ENCODE measurements at regions not wholly inside any gene's neighbourhood (a gene's known extent, or its start where the extent isn't known, plus 50 kb on each side); places are given as distances from the start of the nearest gene placed in this dataset.
A peak's percentile ranks its signal among the peaks of the same experiment; 100 is the strongest.
"Not testable (repeated sequence)": the region's sequence is repeated elsewhere in the genome, so short reads cannot be mapped to it uniquely, and the experiment has no call there.

DNA sequence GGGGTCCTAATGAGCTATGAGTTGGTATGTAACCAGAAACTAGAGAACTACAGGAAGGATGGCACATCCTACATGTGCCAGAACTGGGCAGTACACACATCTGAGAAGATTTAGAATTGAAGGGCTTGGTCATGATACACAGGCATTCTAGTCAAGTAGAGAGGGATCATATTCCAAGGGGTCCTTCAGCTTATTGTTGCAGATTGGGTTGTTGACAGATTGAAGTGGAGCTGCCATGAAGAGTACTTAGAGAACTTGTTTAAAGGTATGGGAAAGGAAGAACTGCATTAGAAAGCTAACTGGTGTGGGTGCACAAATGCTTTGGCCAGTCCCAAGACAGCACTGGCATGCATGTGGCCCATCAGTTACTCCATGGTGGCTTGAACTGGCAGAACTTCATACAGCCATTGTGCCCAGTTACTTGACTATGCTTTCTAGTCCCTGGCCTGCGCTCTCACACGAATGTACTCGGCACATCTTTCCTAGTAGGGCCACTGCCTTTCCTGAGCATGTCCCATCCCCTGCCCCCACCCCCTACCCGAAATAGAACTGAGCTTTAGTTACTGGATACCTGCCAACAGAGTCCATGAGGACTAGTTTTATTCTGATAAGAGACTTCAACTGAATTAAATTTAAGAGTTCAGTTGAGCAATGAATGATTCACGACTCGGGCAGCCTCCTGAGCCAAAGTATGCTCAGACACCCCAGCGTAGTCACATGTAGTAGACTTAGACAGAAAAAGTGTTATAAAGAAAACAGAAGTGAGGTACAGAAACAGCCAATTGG is 64.0 kb downstream of the CCNG2 start:
- Mint-ChIP-seq H3K27me3 (ENCODE audit: low read depth) (peaks cover 27% of the 10 kb centered on the region), H3K4me3 (ENCODE audit: low read depth) (no peak overlapping the region), H3K36me3 (ENCODE audit: low read depth) (no peaks in the 10 kb centered on the region), H3K4me1 (ENCODE audit: low read depth) (no peaks in the 10 kb centered on the region), H3K27ac (no peak overlapping the region), H3K9me3 (no peaks in the 10 kb centered on the region)
- intact Hi-C loops (cut with micrococcal nuclease), result no loop called here
- no peak for DNase-seq (ENCODE audit: low spot score)

DNA sequence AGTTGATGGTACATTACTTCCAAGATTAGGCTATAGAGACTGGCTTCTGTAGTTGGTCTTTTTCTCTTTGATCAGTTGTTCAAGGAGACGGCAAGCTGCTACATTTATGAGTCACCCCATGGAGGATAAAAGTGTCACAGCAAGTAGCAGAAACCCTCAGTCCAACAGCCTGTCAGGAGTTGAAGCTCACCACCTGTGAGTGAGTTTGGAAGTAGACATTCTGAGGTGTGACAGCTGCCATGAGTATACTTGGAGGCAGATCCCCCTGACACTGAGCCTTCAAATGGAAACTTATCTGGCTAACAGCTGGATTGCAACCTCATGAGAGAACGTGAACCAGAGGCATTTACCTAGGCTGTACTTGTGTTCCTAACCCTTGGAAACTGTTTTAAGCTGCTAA is 68.0 kb downstream of the CCNG2 start:
- H3K4me3 Mint-ChIP-seq (ENCODE audit: low read depth), result no peak overlapping the region
- no peaks in the 10 kb centered on the region for H3K4me1 Mint-ChIP-seq (ENCODE audit: low read depth)
- no peak for DNase-seq (ENCODE audit: low spot score)
- peaks cover 27% of the 10 kb centered on the region for H3K27me3 Mint-ChIP-seq (ENCODE audit: low read depth)
- H3K27ac Mint-ChIP-seq, result no peak overlapping the region
- H3K36me3 Mint-ChIP-seq (ENCODE audit: low read depth), result no peaks in the 10 kb centered on the region
- no peaks in the 10 kb centered on the region for H3K9me3 Mint-ChIP-seq
- intact Hi-C loops (cut with micrococcal nuclease), result no loop called here

DNA sequence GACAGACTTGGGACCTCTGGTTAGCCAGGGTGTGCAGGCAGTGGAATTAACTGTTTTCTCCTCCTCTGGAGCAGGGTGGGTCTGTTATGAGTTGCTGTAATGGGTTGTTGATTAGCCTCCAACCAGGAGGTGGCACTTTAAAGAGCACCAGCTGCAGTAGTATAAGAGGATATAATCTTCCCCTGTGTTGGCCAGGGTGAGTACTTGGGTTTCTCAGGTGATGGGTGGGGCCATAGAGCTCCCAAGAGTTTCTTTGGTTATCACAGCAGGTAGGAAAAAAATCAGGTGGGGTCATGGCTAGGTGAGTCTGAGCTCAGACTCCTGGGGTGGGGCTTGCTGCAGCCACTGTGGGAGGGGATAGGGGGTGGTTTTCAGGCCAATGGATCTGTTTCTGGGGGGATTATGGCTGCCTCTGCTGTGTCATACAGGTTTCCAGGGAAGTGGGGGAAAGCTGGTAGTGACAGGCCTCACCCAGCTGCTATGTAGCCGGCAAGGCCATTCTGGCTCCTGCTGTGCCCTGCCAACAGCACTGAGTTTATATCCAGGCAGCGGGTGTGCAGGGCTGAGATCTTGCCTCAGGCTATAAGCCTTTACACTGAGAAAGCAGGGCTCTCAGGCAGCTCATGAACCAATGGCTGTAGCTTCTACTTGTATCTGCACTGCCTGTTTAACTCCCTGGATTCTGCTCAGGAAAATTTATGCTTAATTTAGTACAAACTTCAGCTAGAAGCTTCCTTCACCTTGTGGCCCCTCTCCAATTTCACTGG is 70.1 kb downstream of the CCNG2 start:
- intact Hi-C loops (cut with micrococcal nuclease), result no loop called here
- Mint-ChIP-seq H3K36me3 (ENCODE audit: low read depth) (no peaks in the 10 kb centered on the region), H3K27ac (no peak overlapping the region), H3K4me3 (ENCODE audit: low read depth) (no peak overlapping the region), H3K27me3 (ENCODE audit: low read depth) (peaks cover 19% of the 10 kb centered on the region), H3K9me3 (no peaks in the 10 kb centered on the region), H3K4me1 (ENCODE audit: low read depth) (no peaks in the 10 kb centered on the region)
- DNase-seq (ENCODE audit: low spot score), result no peak

DNA sequence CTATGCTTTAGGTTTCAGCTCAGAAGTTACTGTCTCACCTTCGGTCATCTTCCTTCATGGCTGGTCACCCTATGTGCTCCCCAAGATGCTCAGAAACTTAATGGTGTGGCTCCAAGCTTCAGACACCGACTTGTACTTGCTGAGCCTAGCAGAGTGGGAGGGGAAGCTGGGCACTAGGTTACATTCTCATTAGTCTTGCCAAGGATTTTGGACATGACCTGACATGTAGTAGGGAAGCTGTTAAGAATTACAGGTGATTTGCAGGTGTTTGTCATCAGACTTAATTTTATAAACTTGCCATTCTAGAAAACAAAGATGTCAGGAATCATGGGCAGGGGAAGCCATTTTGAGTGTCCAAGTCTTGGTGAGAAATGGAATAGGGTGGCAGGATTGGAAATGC is 72.4 kb downstream of the CCNG2 start:
- no peak for DNase-seq (ENCODE audit: low spot score)
- no peaks in the 10 kb centered on the region for H3K4me1 Mint-ChIP-seq (ENCODE audit: low read depth)
- H3K27me3 Mint-ChIP-seq (ENCODE audit: low read depth), result peaks cover 7% of the 10 kb centered on the region
- intact Hi-C loops (cut with micrococcal nuclease), result no loop called here
- H3K4me3 Mint-ChIP-seq (ENCODE audit: low read depth), result no peak overlapping the region
- no peaks in the 10 kb centered on the region for H3K36me3 Mint-ChIP-seq (ENCODE audit: low read depth)
- no peaks in the 10 kb centered on the region for H3K9me3 Mint-ChIP-seq
- H3K27ac Mint-ChIP-seq, result no peak overlapping the region

DNA sequence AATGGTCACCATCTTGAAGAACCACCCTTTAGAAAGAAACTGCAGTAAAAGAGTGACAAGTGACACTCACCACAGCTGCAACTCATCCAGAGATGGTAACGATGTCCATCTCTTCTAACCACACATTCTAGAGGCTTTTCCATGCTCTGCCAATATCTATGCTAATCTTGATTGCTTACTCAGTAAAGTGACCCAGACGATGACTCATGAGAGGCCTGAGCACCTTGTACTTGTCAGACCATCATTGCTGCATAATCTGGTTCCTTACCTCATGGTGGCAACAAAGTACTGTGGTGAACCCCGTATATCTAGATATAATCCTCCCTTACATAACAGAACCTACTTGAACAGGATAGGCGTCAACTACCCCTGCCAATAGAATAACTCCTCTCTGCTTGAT is 75.6 kb downstream of the CCNG2 start:
- intact Hi-C loops (cut with micrococcal nuclease), result no loop called here
- peaks cover 6% of the 10 kb centered on the region for H3K27me3 Mint-ChIP-seq (ENCODE audit: low read depth)
- no peak for DNase-seq (ENCODE audit: low spot score)
- no peaks in the 10 kb centered on the region for H3K36me3 Mint-ChIP-seq (ENCODE audit: low read depth)
- H3K4me1 Mint-ChIP-seq (ENCODE audit: low read depth), result no peaks in the 10 kb centered on the region
- no peaks in the 10 kb centered on the region for H3K9me3 Mint-ChIP-seq
- no peak overlapping the region for H3K27ac Mint-ChIP-seq
- H3K4me3 Mint-ChIP-seq (ENCODE audit: low read depth), result no peak overlapping the region

DNA sequence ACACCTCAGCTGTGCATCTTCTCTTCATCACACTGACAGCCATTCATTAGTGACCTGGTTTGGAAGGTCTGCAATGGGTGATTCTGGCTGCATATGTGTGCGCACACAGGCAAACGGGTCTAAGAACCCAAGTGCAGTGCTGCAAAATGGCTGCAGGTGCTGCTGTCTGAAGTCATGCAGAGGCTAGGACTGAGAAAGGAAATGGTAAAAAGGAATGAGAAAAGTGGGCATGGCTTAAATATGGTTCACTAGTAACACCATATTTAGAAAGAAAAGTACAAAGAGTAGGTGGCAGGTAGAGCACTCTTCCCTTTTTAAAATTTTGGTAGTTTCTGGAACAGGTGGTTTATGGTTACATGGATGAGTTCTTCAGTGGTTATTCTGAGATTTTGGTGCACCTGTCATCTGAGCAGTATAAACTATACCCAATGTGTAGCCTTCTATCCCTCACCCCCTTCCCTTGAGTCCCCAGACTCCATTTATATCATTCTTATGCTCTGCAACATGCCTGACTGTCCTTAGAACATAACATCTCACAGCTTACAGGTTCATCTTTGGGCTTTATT is 78.4 kb downstream of the CCNG2 start:
- H3K36me3 Mint-ChIP-seq (ENCODE audit: low read depth), result no peaks in the 10 kb centered on the region
- DNase-seq (ENCODE audit: low spot score), result no peak
- H3K4me3 Mint-ChIP-seq (ENCODE audit: low read depth), result no peak overlapping the region
- intact Hi-C loops (cut with micrococcal nuclease), result no loop called here
- peaks cover 2% of the 10 kb centered on the region for H3K27me3 Mint-ChIP-seq (ENCODE audit: low read depth)
- no peaks in the 10 kb centered on the region for H3K9me3 Mint-ChIP-seq
- H3K4me1 Mint-ChIP-seq (ENCODE audit: low read depth), result no peaks in the 10 kb centered on the region
- no peak overlapping the region for H3K27ac Mint-ChIP-seq

DNA sequence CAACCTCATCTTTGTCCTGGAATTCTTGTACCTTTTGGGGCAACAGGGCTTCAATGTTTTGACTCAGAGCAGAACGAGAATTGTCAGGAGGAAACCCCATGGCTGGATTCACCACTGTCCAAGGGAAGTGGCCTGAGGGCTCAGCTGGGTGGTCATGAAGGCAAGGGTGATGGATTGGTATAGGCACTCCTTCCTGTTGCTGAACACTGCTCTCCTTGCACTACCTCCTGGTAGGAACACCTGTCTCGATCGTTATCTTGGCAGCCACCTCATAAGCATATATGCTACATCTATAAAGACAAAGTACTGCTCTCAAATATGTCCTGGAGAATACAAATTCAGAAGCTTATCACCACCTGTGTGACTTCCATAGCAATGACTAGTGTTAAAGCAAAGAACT is 79.8 kb downstream of the CCNG2 start:
- peaks cover 1% of the 10 kb centered on the region for H3K4me1 Mint-ChIP-seq (ENCODE audit: low read depth)
- H3K36me3 Mint-ChIP-seq (ENCODE audit: low read depth), result no peaks in the 10 kb centered on the region
- no peaks in the 10 kb centered on the region for H3K9me3 Mint-ChIP-seq
- intact Hi-C loops (cut with micrococcal nuclease), result no loop called here
- H3K27me3 Mint-ChIP-seq (ENCODE audit: low read depth), result peaks cover 2% of the 10 kb centered on the region
- DNase-seq (ENCODE audit: low spot score), result no peak
- H3K27ac Mint-ChIP-seq, result no peak overlapping the region
- H3K4me3 Mint-ChIP-seq (ENCODE audit: low read depth), result no peak overlapping the region

DNA sequence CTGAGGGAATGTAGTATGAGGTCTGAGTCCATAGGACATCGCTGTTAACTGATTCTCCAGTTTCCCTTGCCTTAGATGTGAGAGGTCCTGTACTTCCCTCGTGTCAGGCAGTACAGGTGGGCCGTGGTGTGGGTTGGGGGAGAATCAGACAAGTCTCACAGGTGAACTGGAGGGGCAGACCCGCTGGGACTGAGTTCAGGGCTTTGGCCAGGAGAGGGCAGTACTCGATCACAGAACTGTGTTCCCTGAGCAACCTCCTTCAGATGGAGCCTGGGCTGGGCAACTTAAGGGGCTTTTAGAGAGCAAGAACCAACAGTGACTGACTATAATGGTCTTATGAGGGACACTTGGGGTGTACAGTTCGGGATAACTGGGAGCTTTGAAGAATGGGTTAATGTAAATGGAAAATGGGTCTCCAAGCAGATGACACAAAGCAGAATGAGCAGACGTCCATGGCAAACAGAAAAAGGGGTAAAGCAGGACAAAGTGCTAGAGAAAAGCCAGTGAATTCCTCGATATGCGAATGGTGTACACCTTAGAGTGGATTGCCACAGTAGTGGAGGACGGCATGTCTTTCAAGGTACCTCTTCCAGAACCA is 83.6 kb downstream of the CCNG2 start:
- Mint-ChIP-seq H3K36me3 (ENCODE audit: low read depth) (no peaks in the 10 kb centered on the region), H3K4me1 (ENCODE audit: low read depth) (peaks cover 1% of the 10 kb centered on the region), H3K27ac (no peak overlapping the region), H3K4me3 (ENCODE audit: low read depth) (no peak overlapping the region), H3K27me3 (ENCODE audit: low read depth) (no peaks in the 10 kb centered on the region), H3K9me3 (no peaks in the 10 kb centered on the region)
- intact Hi-C loops (cut with micrococcal nuclease), result loop anchor here (1.0 kb wide), 2 partner anchors 69 to 118 kb away; no protein-coding TSS in a partner anchor
- peak; percentile 18 for DNase-seq (ENCODE audit: low spot score)

DNA sequence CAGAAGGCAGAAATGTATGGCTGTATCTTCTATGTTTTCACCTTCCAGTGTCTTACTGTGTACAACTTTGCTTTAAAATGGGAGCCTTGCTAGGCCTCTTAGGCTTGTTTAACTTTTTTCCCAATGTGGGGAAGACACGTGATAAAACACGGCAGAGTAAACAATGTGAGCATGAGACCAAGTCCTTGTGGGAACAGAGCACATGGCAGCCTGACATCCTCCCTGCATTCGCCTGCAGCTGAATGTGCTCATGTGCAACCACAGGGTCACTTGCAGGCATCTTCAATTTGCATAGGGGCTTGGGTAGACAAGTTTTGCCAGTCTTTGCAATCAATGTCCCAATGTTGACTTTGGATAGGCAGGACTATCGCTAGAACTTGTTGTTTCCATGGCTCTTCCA is 91.8 kb downstream of the CCNG2 start:
- H3K27me3 Mint-ChIP-seq (ENCODE audit: low read depth), result peaks cover 3% of the 10 kb centered on the region
- intact Hi-C loops (cut with micrococcal nuclease), result no loop called here
- no peaks in the 10 kb centered on the region for H3K36me3 Mint-ChIP-seq (ENCODE audit: low read depth)
- no peak overlapping the region for H3K4me3 Mint-ChIP-seq (ENCODE audit: low read depth)
- H3K27ac Mint-ChIP-seq, result no peak overlapping the region
- H3K9me3 Mint-ChIP-seq, result no peaks in the 10 kb centered on the region
- no peaks in the 10 kb centered on the region for H3K4me1 Mint-ChIP-seq (ENCODE audit: low read depth)
- DNase-seq (ENCODE audit: low spot score), result no peak

DNA sequence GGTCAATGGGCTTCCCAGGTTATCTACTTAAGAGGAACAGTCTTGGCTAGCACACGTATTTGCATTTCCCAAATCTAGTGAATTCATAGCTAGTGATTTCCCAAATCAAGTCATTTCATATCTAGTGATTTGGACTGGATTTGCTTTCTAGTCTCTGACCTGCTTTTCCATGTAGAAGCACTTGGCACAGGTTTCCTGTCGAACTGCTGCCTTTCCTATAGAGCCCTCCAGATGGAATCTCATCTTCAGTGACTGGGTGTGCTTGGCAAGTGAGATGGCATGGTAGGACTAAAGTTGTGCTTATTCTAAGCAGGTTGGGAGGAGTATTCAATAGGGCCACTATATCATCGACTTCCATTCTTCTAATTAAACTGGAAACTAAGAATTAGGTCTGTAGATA is 94.7 kb downstream of the CCNG2 start:
- Mint-ChIP-seq H3K27ac (no peak overlapping the region), H3K4me3 (ENCODE audit: low read depth) (no peak overlapping the region), H3K36me3 (ENCODE audit: low read depth) (no peaks in the 10 kb centered on the region), H3K27me3 (ENCODE audit: low read depth) (peaks cover 3% of the 10 kb centered on the region), H3K4me1 (ENCODE audit: low read depth) (no peaks in the 10 kb centered on the region), H3K9me3 (no peaks in the 10 kb centered on the region)
- intact Hi-C loops (cut with micrococcal nuclease), result no loop called here
- DNase-seq (ENCODE audit: low spot score), result no peak

DNA sequence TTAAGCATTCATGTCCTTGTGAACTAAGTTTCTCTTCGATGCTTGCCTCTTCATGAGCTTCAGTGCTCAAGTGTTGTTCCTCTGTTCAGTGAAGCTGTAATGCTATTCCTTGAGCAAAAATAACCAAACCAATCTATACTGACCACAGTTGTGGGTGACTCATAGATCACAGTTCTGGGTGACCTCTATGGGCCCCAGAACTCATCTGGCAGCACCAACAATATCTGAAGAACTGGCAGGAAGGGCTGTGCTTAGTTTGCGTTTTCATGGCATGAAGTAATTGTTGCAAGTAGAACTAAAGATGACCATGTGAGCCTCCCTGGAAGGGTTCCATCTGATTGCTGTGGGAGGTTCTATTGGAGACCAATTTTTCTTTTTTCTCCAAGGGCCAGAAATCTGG is 106.2 kb downstream of the CCNG2 start:
- H3K36me3 Mint-ChIP-seq (ENCODE audit: low read depth), result no peaks in the 10 kb centered on the region
- no peak overlapping the region for H3K4me3 Mint-ChIP-seq (ENCODE audit: low read depth)
- no peaks in the 10 kb centered on the region for H3K9me3 Mint-ChIP-seq
- no peaks in the 10 kb centered on the region for H3K4me1 Mint-ChIP-seq (ENCODE audit: low read depth)
- intact Hi-C loops (cut with micrococcal nuclease), result no loop called here
- DNase-seq (ENCODE audit: low spot score), result no peak
- H3K27ac Mint-ChIP-seq, result no peak overlapping the region
- peaks cover 2% of the 10 kb centered on the region for H3K27me3 Mint-ChIP-seq (ENCODE audit: low read depth)

DNA sequence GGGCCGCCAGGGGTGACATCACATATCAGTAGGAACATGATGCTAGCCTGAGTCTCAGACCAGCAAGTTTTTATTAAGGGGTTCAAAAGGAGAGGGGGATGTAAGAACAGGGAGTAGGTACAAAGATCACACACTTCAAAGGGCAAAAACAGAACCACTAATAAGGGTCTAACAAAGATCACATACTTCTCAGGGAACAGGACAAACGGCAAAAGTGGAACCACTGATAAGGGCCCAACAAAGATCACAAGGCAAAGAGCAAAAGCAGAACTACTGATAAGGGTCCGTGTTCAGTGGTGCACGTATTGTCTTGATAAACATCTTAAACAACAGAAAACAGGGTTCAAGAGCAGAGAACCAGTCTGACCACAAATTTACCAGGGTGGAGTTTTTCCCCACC is 107.0 kb downstream of the CCNG2 start:
- not testable (repeated sequence) for H3K27ac Mint-ChIP-seq; H3K27me3 Mint-ChIP-seq (ENCODE audit: low read depth)

DNA sequence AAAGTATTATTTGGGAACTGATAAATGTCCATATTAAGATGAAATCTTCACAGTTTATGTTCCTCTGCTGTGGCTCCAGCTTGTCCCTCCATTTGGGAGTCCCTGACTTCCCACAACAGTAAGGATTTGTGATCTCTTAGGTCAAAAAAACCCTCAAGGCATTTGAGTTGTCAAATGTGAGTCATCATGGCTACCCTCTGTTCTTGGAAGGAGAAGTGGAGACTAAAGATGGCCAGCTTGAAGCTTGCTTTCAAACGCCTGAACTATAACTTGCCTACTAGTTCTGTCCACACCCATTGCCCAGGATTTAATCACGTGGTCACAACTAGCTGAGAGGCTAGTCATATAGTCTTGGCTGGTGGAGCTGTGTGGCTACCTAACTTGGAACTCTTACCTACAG is 107.8 kb downstream of the CCNG2 start:
- H3K4me1 Mint-ChIP-seq (ENCODE audit: low read depth), result no peaks in the 10 kb centered on the region
- intact Hi-C loops (cut with micrococcal nuclease), result no loop called here
- peaks cover 4% of the 10 kb centered on the region for H3K27me3 Mint-ChIP-seq (ENCODE audit: low read depth)
- no peaks in the 10 kb centered on the region for H3K9me3 Mint-ChIP-seq
- H3K36me3 Mint-ChIP-seq (ENCODE audit: low read depth), result no peaks in the 10 kb centered on the region
- no peak overlapping the region for H3K27ac Mint-ChIP-seq
- H3K4me3 Mint-ChIP-seq (ENCODE audit: low read depth), result no peak overlapping the region
- DNase-seq (ENCODE audit: low spot score), result no peak

More for the DNA sequence above, 107.0 kb downstream of the CCNG2 start:
- DNase-seq (ENCODE audit: low spot score); H3K4me1 Mint-ChIP-seq (ENCODE audit: low read depth); H3K4me3 Mint-ChIP-seq (ENCODE audit: low read depth); intact Hi-C loops (cut with micrococcal nuclease); H3K36me3 Mint-ChIP-seq (ENCODE audit: low read depth); H3K9me3 Mint-ChIP-seq: not testable (repeated sequence)

All from activated T-helper 2 cell treated with anti-CD3 and anti-CD28 coated beads, Interferon-gamma antibody, Interleukin-2, Interleukin-4, amounts not matched to agents 10 μg/mL and 5 μg/mL and 100 μg/mL, durations not matched to agents 14 hours and 24 hours and 36 hours (primary cell).